ENCODE measurements at regions not wholly inside any gene's neighbourhood (a gene's known extent, or its start where the extent isn't known, plus 50 kb on each side); places are given as distances from the start of the nearest gene placed in this dataset.
A peak's percentile ranks its signal among the peaks of the same experiment; 100 is the strongest.
"Not testable (repeated sequence)": the region's sequence is repeated elsewhere in the genome, so short reads cannot be mapped to it uniquely, and the experiment has no call there.

DNA sequence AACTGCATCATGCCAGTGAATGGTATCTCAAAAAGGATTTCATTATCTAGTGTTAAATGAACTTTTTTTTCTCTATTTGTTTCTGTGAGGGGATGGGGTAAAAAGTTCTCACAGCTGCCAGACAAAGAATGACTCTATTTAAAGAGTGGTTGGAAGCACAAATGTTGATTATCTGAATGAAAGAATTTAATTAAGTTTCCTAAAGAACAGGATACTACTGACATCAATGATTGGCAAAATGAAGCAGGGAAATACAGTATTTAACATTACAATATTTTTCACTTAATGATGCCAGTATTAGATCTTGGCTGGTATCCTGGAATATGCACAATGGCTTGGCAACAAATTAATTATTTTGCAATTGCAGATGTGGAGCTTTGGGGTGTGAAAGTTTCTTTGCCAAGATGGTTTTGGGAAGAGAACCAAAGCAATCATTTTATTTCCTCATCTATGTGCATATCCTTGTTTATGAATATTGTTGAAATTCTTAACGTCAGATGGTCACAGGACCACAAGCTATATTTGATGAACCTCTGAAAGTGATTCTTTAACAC, 336.8 kb downstream of the ARL4A start:
- FAIRE-seq (no peak), DNase-seq (ENCODE audit: insufficient read length, low spot score) (no peak)

GRCh38 chr7:13025043-13025442, 337.6 kb downstream of the ARL4A start:
- not testable (repeated sequence) for FAIRE-seq; DNase-seq (ENCODE audit: insufficient read length, low spot score)

DNA sequence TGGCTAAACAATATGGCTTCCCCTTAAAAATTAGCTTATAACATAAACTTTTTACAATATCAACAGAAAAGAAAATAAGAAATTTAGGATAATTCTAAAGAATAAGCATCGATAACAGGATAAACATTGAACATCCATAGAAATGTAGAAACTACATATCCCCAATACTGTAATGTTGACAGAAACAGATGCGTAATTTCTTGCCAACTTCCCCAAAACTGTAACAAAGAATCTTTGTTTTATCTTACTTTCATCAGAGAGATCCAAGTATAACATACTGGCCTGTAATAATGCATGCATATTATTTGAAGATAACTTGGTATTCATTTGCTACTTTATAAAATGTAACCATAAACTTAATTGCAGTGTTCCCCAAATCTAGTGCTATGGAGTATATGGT, 339.9 kb downstream of the ARL4A start:
- no peak for DNase-seq (ENCODE audit: insufficient read length, low spot score)
- FAIRE-seq = no peak

DNA sequence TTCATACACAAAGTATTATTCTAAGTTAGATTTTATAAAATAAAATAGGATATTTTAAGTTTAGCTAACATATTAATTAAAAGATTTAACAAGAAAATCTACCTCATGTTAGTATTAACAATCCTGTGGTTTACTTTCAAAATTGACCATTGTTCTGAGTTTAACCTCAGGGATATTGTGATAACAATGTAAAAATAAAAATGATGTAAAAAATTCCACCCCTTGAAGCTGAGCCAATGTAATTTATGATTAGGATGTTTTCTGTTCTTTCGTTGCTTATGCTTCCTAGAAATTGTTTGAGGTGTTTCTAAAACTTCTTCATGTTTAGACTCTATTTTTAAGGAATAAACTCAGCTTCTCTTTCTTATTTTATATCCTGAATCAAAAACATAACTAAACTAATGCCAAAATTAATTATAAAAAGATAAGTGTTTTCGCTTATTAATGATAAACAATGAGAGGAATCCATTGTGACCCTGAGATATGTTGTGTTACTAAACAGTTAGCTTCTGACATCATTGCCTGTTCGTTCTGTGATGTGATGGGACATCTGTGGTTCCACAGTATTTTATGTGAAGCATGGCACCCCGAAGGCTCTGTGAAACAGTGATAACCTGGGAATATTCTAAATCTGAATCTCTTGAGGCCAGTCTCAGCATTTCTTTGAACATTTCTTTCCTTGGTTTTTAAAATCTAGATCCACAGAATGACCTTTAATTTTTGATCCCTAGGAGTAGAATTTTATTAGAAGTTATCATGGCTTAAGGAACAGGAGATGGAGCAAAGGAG, 340.8 kb downstream of the ARL4A start:
- DNase-seq (ENCODE audit: insufficient read length, low spot score) = no peak
- FAIRE-seq = no peak

GRCh38 chr7:13028825-13029099, 341.3 kb downstream of the ARL4A start:
- FAIRE-seq (no peak), DNase-seq (ENCODE audit: insufficient read length, low spot score) (no peak)

DNA sequence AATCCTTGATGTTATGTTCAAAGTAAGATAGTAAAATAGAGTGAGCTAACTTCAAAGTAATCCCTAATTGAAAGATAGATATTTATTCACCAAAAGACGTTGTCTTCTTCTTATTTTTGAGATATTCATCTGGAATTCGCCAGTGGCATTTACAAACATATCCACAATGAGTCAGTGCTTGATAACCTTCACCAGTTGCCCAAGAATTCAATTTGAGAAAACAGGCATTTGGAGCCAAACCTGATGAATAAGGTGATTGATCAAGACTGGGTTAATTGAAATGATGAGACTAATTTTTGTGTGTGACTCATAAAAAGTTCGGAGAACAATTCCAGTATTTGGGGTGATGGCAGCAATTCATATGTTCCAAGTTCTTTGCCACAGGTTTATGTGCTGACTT, 344.0 kb downstream of the ARL4A start:
- DNase-seq (ENCODE audit: insufficient read length, low spot score) (no peak), FAIRE-seq (no peak)

DNA sequence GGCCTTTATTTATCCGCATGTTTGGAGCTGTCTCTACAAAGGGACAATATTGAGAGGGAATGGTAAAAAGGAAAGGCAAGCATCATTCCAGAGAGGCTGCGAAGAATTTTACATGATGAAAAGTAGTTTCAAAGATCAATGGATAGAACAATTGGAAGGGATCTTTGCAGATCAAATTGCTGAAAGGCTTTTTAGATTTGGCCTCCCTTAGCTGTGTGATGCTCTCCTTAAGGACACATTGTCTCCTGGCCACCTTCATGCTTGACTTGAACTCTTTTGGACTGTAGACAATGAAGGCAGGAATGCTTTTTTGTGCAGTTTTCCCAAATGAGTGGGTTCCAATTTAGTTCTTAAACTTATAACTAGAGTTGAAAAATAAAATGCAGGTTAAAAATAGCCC, 344.7 kb downstream of the ARL4A start:
- FAIRE-seq = no peak
- no peak for DNase-seq (ENCODE audit: insufficient read length, low spot score)

DNA sequence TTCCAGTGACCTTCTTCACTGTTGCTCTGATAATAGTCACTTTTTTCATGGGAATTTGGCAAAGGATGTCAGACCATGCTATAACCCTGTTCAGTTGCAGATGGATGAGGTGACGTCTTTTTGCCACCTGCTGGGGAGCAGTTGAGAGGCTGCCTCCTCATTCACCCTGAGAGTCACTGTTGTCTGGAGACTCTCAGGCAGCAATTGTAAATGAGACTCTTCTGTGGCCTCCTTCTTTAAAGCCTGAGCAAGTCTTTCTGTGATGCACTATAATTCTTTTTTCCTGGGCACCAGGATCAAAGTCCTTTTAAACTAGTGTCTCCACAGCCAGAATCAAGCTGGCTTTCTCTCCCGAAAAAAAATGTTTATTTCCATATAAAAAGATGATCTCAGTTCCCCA, 345.1 kb downstream of the ARL4A start:
- FAIRE-seq (no peak), DNase-seq (ENCODE audit: insufficient read length, low spot score) (no peak)

DNA sequence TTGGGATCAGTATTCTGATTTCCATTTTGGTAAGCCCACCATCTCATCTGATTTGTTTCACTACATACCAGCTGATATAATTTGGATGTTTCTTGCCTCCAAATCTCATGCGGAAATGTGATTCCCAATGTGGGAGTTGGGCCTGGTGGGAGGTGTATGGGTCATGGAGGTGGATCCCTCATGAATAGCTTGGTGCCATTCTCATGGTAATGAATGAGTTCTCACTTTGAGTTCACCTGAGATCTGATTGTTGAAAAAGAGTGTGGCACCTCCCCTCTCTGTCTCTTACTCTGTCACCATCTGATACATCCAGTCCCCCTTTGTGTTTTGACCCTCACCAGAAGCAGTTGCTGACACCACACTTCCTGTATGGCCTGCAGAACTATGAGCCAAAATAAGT, 347.3 kb downstream of the ARL4A start:
- DNase-seq (ENCODE audit: insufficient read length, low spot score) (no peak), FAIRE-seq (no peak)

- DNase-seq (ENCODE audit: insufficient read length, low spot score) (no peak), FAIRE-seq (no peak)
Observed at GRCh38 chr7:13035233-13035632, 347.8 kb downstream of the ARL4A start.

DNA sequence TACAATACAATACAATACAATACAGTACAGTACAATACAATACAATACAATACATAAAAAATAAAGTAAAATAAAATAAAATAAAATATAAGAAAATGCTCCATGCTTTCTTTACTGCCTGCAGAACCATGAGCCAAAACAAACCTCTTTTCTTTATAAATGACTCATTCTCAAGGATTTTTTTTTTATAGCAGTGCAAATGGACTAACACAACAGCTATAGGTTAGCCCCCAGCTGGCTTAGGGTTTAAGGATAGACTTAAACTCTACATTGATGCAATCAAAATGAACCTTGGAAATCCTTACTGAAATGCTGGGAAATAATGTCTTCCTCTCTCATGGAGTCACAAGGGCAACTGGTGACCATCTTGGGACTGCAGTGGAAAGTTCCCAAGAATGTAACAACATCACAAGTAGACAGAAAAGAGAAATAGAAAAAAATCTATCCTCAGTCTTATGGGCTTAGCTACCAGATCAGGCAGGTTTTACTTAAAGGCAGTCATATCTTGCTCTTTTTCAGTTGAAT, 348.9 kb downstream of the ARL4A start:
- FAIRE-seq (no peak), DNase-seq (ENCODE audit: insufficient read length, low spot score) (no peak)

- DNase-seq (ENCODE audit: insufficient read length, low spot score) (no peak), FAIRE-seq (no peak)
Observed at GRCh38 chr7:13037216-13037615, 349.8 kb downstream of the ARL4A start.

- no peak for FAIRE-seq
Observed at GRCh38 chr7:13041368-13041988, 354.0 kb downstream of the ARL4A start.

GRCh38 chr7:13042605-13043236, 355.3 kb downstream of the ARL4A start:
- FAIRE-seq = no peak
- DNase-seq (ENCODE audit: insufficient read length, low spot score) = no peak

More at GRCh38 chr7:13041368-13041988, 354.0 kb downstream of the ARL4A start:
- DNase-seq (ENCODE audit: insufficient read length, low spot score) = no peak

DNA sequence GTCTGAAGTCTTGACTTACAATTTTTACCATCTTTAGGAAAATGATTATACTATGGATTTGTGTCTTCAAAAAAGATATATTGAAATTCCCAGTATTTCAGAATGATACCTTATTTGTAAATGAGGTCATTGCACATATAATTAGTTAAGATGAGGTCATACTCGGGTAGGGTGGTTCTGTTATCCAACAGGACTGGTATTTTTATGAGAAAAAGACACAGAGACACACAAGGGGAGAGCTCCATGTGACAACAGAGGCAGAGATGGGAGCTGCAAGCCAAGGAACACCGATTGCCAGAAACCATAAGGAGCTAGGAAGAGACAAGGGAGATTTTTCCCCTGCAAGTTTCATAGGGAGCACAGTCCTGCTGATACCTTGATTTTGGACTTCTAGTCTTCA, 356.9 kb downstream of the ARL4A start:
- no peak for FAIRE-seq
- DNase-seq (ENCODE audit: insufficient read length, low spot score) = no peak

DNA sequence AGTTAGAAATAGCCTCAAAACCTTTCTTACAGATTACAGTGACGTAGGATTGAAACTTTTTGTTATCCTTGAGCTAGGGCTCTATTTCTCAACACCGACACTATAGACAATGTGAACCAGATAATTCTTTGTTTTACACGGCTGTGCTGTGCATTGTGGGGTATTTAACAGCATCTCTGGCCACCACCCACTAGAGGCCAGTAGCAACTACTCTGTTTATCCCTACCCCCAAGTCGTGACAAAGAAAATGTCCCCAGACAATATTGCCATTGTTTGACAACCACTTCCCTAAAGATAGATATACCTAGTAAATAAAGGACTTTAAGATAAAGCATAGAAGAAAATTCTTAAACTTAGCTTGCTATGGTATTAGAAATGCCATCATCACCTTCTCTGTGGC, 359.6 kb downstream of the ARL4A start:
- no peak for DNase-seq (ENCODE audit: insufficient read length, low spot score)
- no peak for FAIRE-seq

GRCh38 chr7:13049946-13050345, 362.5 kb downstream of the ARL4A start:
- FAIRE-seq (no peak), DNase-seq (ENCODE audit: insufficient read length, low spot score) (no peak)

DNA sequence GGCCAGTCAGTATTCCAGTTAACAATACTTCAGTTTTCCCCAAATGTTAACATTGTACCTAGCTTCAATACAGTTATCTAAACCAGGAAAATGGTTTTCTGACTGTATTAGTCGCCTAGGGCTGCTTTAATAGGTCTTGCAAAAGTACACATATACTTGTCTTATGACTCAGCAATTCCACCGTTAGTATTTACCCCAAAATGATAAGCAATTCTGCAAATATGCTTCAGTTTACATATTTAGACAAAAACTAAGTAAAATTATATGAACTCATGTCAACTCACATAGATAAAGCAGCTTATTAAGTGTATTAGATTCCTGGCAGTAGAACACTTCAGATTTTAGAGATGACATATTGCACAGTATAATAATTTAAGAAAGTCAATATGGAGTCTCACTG, 363.3 kb downstream of the ARL4A start:
- DNase-seq (ENCODE audit: insufficient read length, low spot score) (no peak), FAIRE-seq (no peak)

- peak; percentile 33 for FAIRE-seq
- DNase-seq (ENCODE audit: insufficient read length, low spot score) = no peak
Observed at GRCh38 chr7:13055732-13056368, 368.4 kb downstream of the ARL4A start.

DNA sequence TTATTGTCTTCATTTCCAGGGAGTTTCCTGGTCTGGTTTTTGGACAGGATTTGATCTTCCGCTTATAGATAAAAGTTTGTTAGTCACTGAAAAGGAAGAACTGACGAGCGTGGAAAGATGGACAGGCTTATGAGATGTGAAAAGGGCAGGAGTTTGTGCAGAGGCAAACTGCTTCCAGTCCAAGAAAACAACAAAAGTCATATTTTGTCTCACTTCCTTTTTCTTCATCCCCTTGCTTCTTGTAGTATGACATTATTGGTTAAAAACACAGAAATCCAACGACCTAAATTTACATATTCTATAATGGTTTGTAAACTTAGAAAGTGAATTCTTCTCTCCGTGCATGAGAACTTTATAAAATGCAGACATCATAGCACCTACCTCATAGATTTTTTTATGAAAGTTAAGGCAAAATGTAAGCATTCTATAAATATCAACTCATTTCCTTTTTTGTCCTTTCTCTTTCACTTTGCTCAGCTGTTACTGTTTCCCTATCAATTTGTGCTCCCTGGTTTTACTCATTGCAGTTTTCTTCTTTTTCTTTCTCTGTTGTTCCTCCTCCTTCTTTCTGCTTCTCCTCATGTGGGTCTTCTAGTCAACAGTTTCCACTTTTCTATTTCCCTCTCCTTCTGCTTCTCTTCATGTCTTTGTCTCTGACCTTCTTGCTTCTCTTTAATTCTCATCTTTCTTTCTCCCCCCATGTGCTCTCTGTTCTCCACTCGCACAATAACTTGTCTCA, 370.2 kb downstream of the ARL4A start:
- peak; percentile 23 for DNase-seq (ENCODE audit: insufficient read length, low spot score)
- peak; percentile 93 for FAIRE-seq

DNA sequence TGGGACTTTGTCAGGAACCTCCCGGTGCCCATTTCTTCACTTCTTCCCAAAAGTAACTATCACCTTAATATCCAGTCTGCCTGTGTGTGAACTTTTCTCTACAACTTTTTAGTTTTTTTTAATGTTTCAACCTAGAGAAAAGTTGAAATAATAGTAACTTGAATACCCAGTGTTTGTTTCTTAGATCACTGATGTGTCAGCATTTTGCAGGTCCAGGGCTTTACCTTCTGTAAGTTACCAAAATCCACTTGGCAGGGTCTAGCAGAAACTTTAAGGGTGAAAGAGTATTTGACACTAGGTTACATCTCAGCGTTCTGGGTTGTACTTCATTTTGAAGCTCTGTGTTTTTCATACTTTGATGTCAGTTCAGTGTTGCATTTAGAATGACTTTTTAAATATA, 372.7 kb downstream of the ARL4A start:
- FAIRE-seq (no peak), DNase-seq (ENCODE audit: insufficient read length, low spot score) (no peak)
